HL-60/S4 treated with phorbol 12-myristate 13-acetate at 8.2 ng/mL for 4 days and 3 days (cell line): ENCODE measurements at regions not wholly inside any gene's neighbourhood (a gene's known extent, or its start where the extent isn't known, plus 50 kb on each side); places are given as distances from the start of the nearest gene placed in this dataset.
"Not testable (repeated sequence)": the region's sequence is repeated elsewhere in the genome, so short reads cannot be mapped to it uniquely, and the experiment has no call there.

Experiments
- in situ Hi-C: fragments of 300-500 bp; cut with MboI; formaldehyde crosslinking; loops from 2 replicates; pipeline ENCODE4 v1.15.0; 2022; ENCODE audit warnings: low sequenced_read_pairs

DNA sequence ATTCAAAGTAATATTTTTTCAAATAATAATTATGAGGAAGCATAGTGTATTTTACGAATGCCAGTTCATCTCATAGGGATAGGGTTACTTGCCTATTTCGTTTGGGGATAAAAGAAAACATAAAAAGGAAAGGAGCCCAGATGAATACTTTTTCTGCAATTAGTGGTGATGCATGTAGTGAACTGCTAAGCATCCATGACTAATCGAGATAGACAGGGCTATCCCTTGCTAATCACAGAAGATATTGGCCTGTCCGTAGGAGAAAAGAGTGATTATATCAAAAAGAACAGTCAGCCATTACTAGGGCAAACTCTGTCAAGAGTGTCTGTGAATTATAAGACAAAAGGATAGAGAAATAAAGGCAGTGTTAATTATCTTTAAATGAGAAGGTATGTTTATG lies 746.1 kb downstream of the C4orf33 start:
- in situ Hi-C loops, result no loop called here

DNA sequence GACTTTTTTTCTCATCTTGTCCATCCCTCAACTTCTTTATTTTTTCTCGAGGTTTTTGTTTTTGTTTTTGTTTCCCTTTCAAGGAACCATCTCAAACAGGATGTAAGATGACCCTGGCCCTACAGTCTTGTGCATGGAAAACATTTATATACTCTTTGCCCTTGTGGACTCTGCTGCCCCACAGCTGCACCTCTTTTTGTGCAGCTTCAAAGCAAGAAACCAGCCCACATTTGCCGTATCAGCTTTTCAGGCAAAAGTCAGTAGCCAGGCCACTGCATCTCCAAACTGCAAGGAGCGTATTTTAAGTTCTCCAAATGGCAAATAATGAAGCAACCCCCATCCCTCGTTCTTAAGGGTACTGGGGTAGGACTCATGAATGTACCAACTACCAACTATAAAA lies 756.5 kb downstream of the C4orf33 start:
- in situ Hi-C loops, result no loop called here

DNA sequence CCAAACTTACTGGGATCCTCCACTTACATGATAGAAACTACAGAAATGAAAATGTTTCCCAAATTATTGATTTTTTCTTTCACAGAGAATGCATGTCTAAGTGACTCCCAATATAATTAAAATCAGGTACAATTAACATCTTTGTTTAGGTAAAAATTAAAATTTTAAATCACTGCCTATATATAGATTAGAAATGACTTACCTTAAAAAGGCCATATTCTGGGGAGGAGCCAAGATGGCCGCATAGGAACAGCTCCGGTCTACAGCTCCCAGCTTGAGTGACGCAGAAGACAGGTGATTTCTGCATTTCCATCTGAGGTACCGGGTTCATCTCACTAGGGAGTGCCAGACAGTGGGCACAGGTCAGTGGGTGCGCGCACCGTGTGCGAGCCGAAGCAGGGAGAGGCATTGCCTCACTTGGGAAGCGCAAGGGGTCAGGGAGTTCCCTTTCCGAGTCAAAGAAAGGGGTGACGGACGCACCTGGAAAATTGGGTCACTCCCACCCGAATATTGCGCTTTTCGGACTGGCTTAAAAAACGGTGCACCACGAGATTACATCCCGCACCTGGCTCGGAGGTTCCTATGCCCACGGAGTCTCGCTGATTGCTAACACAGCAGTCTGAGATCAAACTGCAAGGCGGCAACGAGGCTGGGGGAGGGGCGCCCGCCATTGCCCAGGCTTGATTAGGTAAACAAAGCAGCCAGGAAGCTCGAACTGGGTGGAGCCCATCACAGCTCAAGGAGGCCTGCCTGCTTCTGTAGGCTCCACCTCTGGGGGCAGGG lies 757.9 kb downstream of the C4orf33 start:
- in situ Hi-C loops, result not testable (repeated sequence)

DNA sequence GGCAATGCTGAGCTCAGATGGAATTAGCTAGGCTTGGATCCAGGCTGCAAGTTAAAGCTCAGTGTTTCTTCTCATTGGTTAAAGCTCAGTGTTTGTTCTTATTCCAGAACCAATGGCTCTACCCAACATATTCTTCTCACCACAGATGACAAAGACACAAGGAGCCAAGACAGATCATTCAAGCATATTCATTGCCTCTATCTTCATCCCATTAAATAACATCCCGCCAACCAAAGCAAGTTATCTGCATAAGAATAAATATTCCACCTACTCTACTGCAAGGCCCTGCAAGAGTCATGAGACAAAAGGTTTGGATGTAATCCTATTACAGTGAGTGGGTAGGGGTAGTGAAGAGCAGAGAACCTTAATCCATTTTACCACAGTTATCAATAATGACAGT lies 766.5 kb downstream of the C4orf33 start:
- in situ Hi-C loops, result no loop called here

DNA sequence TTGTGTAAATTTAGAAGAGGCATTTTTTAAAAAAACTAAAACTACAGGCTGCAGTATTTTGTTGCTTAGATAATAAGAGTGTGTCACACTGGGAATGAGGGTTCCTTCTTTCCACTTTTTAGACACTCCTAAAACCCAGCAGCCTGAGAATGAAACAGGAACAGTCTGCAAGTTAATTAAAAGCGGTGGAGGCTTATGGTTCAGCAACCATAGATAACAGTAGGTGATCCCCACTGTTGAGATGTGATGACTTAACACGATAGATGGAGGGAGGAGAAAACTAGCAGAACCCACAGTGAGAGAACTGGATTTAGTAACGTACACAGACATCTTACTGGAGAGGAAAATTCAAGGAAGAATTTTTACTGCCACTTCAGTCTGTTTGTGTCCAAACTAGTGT lies 767.3 kb downstream of the C4orf33 start:
- in situ Hi-C loops, result no loop called here

DNA sequence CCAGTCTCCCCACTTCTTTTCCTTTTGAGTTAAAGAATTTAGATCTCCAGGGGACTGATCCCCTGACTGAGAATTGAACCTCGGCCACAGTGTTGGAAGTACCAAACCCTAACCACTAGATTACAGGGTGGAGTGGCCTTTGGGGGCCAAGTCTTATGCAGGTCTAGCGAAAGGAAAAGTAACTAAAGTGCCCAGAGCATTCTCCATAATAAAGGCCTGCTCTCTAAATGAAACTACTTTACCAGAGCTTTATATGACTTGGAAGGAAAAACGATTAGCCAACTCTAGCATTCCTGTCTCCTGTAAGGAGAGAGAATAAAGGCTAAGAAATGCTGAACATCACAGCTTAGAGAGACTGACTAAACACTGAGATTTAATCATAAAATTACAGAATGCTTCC lies 788.0 kb downstream of the C4orf33 start:
- in situ Hi-C loops, result no loop called here

DNA sequence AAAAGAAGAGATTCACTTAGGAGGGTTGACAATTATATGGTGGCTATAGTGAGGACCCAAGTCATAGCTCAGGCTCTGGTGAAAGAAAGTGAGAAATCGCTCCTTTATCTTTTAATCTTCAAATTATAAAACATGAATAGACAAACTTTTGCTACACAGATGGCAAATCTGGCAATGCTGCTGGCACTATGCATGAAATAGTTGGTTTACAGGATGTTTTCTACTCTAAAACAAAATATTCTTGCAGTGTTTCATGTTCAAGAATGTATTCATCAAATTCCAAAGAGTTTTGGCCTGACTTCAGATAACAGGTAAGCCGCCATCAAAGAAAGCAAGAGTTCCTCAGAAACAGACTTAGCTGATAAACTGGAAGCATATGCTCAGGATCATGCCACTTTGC lies 801.2 kb downstream of the C4orf33 start:
- in situ Hi-C loops, result no loop called here

DNA sequence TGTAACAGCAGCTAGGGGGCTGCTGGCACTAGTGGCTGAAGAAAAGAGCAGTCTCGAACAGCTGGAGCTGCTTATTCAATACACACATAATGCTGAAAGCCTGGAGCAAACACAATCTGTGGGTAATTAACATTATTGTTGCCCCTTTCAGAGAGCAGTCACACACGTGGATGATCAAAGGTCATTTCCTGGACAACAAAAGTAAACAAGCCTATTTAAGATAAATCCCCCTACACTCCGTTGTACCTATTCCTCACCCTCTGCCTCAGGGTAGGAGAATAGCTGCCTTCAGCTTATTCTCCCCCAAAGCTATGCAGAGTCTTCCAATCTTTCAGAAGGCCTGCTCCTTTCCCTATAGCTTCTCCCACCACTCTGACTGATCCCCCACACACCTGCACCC lies 803.9 kb downstream of the C4orf33 start:
- in situ Hi-C loops, result no loop called here

DNA sequence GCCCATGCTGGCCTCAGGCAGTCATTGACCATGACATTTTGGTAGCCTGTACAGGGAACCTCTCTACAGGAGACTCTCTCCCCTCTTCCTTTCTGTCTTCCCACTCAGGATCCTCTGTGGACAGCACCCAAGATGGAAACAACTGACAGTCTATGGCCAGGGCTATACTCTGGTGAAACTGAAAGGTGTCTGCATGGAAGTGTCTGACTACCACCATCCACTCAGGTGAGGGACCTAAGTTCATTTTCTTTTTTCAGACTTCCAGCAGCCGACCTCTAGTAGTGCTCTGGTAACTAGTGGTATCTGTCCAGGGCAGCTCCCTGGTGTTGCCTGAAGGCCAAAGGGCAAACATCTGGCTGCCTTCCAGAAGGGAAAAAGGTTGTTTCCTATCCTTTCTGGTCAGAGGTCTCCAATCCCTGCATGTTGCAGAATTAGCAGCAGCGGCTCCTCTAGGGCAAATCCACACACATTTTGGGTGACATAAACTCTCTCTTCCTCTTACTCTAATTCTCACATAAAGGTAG lies 804.5 kb downstream of the C4orf33 start:
- in situ Hi-C loops, result no loop called here

DNA sequence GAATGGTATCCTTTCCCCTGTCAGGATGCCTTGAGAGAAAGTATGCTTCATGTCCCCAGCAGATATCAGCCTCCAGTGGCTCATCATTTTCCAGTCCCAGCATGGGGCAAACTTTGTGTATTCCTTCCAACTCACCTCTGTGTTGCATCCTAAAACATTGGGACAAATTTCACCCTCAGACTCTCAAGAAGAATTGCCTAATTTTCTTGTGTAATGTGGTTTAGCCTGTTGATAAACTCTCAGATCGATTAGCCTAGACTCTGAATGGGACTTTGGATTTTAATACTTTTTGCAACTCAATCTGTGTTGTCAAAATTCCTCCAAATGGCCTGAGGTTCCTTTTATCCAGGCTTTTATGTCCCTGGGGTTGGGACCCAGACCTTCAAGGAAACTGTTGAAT lies 805.3 kb downstream of the C4orf33 start:
- in situ Hi-C loops, result no loop called here

DNA sequence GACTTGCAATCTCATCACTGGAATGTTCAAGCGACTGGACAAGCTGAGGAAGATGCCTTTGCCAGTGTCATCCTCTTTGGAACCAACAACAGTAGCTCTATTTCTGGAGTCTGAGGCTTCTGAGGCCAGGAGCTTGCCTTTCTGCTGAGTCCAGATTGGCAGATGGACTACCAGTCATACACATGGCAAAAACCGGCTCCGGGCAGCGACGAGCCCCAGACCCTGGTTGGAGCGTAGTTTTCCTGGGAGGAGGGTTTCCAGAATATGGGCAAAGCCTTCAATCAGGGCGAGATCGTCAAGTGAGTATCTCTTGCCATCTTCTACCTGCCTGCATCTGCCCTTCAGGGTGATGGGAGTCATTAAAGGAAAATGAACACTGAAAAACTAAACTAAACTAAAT lies 807.9 kb downstream of the C4orf33 start:
- in situ Hi-C loops, result no loop called here

DNA sequence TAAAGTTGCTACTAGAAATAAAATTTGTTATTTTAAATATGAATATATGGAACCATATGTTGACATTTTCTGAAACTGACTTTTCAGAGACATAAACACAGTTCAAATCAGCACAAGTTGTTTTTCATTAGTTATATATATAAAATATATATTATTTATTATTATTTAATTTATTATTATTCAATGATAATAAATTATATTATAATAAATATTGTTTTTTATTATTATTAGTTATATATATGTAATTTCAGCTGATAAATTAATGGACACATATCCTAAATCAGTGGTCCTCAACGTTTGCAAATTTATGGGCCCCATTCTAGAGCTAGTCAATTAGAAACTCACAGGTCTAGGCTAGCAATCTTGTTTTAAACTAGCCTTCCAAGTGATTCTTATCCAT lies 809.3 kb downstream of the C4orf33 start:
- in situ Hi-C loops, result no loop called here

DNA sequence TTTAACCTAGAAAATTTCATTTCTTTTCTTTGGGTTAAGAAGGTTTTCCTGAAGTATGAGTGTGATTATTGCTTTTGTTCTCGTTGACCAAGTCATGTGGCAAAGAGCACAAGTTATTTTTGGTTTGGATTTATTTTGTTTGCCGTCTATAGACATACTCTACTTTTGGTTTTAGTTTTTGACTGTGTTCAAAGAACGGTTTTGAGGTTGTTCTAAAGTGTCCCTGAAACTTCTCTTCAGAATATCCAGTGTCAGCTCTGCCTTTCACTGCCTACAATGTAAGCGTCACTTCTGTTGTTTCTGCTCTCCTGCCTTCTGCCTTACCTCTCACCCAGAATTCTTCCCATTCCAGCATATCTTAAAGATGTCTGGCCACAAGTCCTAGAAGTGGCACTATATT lies 812.2 kb downstream of the C4orf33 start:
- in situ Hi-C loops, result no loop called here

DNA sequence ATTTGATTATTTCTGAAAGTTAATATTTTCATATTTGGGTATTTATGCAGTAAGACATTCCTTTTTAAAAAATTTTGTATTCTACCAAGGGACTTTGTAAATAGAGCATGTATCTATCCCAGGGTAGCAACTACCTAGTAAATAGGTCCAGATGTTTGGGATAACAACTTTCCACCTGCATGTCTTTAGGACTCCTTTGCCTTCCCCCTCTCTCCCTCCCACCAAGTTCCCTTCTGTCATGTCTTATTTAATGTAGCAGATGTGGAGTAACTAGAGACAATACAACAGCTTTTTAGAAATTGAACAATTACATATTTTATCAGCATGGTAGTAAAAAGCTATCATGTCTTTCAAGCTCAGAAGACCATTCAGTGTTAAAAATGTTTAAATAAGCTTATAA lies 821.0 kb downstream of the C4orf33 start:
- in situ Hi-C loops, result no loop called here

DNA sequence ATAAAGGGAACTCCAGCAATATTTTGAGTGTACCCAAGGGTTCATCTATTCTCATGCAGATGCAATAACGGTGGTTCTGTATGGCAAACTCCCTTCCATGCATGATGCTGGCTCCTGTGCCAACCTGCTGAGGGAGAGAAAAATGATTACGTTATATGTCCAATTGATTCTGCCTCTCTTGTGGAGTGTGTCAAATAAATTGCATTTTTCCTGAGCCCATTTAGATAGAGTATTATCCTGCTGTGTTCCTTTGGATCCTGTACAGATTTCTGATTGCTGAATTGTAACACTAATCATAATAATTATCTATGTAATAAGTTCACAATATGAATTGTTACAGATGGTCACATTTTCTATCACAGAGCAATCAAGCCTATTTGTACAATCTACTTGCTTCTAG lies 821.7 kb downstream of the C4orf33 start:
- in situ Hi-C loops, result no loop called here

DNA sequence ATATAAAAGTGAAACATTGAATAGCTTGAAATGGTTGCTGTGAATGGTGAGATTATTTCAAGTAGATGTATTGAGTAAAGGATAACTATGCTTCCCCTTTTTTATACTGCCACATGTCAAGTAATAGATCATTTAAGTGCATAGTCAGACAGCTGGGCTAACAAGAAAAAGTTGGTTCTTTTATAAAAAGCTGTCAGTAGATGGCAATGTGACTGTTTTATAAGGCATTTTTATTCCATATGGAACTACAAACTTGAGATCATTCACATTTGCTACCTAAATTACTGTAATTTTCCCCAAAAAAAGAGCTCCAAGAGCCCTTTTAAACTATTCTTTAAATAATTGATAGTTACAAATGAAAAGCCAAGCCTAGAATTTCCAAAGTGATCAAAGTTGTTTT lies 831.0 kb downstream of the C4orf33 start:
- in situ Hi-C loops, result no loop called here

DNA sequence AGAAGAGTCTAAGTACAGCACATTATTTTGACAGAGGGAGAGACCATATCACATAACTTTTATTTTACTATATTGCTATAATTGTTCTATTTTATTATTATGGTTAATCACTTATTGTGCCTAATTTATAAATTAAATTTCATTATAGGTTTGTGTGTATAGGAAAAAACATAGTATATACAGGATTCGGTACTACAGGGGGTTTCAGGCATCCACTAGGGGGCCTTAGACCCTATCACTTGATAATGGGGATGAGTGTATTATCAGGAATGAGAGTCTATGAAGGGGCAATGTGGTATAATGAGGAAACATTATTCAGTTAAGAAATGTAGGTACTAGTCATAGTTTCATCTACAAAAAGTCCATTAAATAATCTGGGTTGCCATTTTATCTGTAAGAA lies 833.1 kb downstream of the C4orf33 start:
- in situ Hi-C loops, result no loop called here

DNA sequence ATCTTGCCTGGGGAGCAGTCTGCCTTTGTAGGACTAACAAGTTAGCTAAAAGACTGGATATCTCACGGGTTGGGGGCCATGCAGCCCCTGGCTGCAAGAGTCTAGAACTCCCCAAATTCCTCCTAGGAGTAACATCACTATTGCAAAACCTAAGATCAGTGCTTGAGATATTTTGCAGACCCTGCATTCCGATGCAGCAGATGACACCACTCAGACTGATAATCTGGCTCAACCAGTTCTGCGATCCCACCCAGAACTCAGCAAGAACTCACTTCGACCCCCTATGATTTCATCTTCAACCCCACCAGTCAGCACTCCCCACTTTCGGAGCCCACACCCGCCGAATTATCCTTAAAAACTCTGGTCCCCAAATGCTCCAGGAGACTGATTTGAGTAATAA lies 834.0 kb downstream of the C4orf33 start:
- in situ Hi-C loops, result no loop called here

DNA sequence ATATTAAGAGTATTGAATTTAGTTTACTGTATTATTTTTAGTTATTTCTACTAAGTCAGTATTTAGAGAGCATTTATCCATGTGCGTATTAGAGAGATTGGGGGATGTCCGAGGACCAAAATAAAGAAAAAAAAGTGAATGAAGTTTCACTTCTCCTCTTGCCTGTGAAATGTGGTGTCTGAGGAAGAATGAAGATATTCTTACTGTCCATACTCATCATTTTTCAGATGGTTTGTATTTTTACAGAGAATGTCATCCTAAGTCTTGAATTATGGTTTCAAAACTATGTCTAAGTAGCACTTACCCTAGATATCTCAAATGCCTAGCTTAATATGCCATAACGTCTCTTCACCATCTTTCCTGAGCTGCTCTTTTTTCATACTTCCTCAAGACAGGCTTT lies 854.3 kb downstream of the C4orf33 start:
- in situ Hi-C loops, result no loop called here

DNA sequence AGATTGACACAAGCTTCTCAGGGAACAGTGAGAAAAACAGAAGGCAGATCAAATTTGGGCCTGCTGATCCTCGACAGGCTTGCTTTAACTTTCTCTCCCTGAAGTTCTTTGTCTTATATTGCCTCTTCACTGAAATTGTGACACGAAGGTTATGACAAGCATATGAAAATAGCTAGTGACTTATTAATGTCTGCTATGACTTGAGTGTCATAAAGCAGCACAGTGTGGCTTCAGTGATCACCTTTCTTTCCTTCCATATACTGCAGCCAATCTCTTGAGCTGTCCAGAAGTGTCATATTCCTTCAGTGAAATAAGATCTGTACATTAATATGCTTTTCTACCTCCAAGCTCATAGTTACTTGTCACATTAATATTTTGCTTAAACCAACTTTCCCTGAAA lies 870.2 kb downstream of the C4orf33 start:
- in situ Hi-C loops, result no loop called here

DNA sequence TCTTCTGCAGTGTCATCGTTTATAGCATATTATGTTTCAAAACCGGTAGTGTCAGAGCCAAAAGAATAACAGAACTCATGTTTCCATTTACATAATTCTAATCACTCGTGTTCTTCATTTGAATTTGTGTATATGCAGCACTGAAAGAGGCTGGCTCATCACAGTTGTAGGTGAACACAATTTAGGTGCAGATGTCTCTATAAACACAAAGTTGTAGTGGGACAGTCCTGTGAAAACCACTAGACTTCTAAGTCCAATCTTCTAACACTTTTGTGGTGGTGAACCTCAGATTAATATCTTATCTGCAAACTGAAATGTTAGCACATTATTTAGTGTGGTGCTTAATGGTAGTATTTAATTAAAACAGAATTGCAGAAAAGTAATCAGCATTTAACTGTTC lies 872.4 kb downstream of the C4orf33 start:
- in situ Hi-C loops, result no loop called here

DNA sequence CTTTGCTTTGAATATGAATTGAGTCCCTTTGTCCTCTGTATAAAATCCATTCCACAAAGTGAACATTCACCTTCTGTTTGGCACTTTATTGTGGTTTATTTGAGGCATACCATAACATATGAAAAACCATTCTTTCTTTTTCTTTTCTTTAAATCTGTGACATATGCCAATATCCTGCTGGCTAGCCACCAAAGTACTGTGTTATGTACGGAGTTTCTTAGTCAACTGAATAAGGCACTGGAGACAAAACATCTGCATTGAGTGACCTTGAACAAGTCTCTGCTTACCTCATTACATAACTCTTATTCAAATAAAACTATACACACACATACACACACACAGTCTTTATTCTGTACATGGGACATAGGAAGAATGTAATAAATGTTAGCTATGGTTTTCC lies 872.8 kb downstream of the C4orf33 start:
- in situ Hi-C loops, result no loop called here

DNA sequence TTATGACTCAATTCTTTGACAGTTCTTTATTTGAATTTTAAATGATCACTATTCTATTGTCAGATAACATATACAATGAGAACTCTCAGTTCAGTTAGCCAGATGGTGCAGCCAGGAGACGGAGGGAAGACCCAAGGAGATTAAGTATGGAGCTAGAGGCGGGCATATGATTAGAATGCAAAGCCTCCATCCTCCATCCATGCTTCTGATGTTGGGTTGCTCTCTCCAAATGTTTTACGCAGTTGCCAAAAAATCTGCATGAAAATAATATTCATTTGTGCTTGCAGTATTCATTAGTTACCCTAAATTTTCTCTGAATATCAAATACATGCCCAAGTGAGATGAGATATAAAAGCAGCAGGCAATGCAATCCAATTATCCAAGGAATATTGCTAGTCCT lies 874.8 kb downstream of the C4orf33 start:
- in situ Hi-C loops, result no loop called here
